PFSK-1 (cell line): ENCODE measurements at regions not wholly inside any gene's neighbourhood (a gene's known extent, or its start where the extent isn't known, plus 50 kb on each side); places are given as distances from the start of the nearest gene placed in this dataset.

ENCODE experiments used
- FOXP2 ChIP-seq: optimal IDR thresholded peaks from 2 replicates; pipeline ENCODE3; 2011; ENCODE audit warnings: borderline replicate concordance, control low read depth, inconsistent platforms; ENCODE audit not compliant: insufficient read depth; ENCODE audit errors: extremely low read length, extremely low read depth
- POLR2AphosphoS5 ChIP-seq: IDR thresholded peaks from 2 replicates; pipeline ENCODE4 v1.6.1; 2012; ENCODE audit warnings: low read depth, mild to moderate bottlenecking, control low read depth, low read length, moderate library complexity
- SIN3A ChIP-seq: IDR thresholded peaks from 2 replicates; pipeline ENCODE4 v1.6.1; 2012; ENCODE audit warnings: mild to moderate bottlenecking, low read length, moderate library complexity, borderline replicate concordance; ENCODE audit not compliant: insufficient read depth
- TAF1 ChIP-seq: IDR thresholded peaks from 2 replicates; pipeline ENCODE4 v1.6.1; 2012; ENCODE audit warnings: low read length, control low read depth, borderline replicate concordance; ENCODE audit not compliant: insufficient read depth
- TF ChIP-seq, protein P1 (sequence below), 2 experiments: IDR thresholded peaks; 2 replicates each; pipeline versions ENCODE4 v1.6.1 to v1.8.0; 2011 to 2012; ENCODE audit warnings: low read depth in 2 of 2, low read length in 2 of 2, control low read depth in 1 of 2, inconsistent platforms in 1 of 2, mild to moderate bottlenecking in 1 of 2, moderate library complexity in 1 of 2; ENCODE audit not compliant: insufficient read depth in 1 of 2

DNA sequence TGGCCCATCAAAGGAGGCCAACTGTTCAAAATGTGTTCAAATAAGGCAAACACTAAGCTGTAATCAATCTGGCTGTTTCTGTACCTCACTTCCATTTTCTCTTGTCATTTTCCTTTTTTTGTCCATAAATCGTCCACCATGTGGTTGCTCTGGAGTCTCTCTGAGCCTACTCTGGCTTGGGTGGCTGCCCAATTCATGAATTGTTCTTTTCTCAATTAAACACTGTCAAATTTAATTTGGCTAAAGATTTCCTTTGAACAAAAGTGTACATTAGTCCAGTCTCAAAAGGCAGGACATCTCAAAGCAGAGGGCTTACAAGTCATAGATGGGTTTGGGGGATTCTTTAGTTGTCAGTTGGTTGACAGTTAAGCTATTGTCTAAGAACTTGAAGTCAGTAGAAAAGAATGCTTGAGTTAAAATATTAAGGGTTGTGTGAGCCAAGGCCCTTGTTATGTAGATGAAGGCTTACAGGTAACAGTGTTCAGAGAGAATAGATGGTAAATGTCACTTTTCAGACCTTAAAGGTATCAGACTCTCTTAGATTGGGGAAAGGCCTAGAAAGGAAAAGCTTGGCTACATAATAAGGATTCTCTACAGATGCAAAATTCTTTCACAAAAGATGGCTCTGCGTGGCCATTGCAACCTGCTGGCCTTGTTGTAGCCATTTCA is 831.2 kb upstream of the CDH2 start:
- no peak for TF ChIP-seq TAF1
- no peak for TF ChIP-seq SIN3A
- TF ChIP-seq, protein P1, sequence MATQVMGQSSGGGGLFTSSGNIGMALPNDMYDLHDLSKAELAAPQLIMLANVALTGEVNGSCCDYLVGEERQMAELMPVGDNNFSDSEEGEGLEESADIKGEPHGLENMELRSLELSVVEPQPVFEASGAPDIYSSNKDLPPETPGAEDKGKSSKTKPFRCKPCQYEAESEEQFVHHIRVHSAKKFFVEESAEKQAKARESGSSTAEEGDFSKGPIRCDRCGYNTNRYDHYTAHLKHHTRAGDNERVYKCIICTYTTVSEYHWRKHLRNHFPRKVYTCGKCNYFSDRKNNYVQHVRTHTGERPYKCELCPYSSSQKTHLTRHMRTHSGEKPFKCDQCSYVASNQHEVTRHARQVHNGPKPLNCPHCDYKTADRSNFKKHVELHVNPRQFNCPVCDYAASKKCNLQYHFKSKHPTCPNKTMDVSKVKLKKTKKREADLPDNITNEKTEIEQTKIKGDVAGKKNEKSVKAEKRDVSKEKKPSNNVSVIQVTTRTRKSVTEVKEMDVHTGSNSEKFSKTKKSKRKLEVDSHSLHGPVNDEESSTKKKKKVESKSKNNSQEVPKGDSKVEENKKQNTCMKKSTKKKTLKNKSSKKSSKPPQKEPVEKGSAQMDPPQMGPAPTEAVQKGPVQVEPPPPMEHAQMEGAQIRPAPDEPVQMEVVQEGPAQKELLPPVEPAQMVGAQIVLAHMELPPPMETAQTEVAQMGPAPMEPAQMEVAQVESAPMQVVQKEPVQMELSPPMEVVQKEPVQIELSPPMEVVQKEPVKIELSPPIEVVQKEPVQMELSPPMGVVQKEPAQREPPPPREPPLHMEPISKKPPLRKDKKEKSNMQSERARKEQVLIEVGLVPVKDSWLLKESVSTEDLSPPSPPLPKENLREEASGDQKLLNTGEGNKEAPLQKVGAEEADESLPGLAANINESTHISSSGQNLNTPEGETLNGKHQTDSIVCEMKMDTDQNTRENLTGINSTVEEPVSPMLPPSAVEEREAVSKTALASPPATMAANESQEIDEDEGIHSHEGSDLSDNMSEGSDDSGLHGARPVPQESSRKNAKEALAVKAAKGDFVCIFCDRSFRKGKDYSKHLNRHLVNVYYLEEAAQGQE (IDR thresholded peaks at IDR 0.05; ENCODE audit: insufficient read depth in 1 of 2, low read depth in 2 of 2, low read length in 2 of 2), result no peak
- no peak for TF ChIP-seq POLR2AphosphoS5
- TF ChIP-seq FOXP2, result no peak

DNA sequence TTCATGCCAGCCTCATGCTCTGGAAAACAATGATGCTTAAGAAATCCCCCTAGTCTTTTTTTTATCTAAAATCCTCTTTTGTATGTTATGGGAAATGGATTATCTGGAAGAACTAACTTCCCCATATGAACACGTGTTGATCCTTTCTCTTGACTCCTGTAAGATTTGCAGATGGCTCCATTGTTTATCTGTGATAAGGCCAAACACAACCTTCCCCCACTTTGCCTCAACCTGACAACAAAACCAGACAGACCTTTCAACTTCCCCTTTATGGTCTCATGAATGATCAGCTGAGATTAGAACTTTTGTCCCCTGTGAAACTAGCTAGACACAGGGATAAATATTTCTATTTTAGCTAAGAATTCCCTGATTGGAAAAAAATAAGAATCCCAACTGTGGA is 828.0 kb upstream of the CDH2 start:
- TF ChIP-seq TAF1, result no peak
- TF ChIP-seq POLR2AphosphoS5, result no peak
- TF ChIP-seq, protein P1 (IDR thresholded peaks at IDR 0.05; ENCODE audit: insufficient read depth in 1 of 2, low read depth in 2 of 2, low read length in 2 of 2), result no peak

DNA sequence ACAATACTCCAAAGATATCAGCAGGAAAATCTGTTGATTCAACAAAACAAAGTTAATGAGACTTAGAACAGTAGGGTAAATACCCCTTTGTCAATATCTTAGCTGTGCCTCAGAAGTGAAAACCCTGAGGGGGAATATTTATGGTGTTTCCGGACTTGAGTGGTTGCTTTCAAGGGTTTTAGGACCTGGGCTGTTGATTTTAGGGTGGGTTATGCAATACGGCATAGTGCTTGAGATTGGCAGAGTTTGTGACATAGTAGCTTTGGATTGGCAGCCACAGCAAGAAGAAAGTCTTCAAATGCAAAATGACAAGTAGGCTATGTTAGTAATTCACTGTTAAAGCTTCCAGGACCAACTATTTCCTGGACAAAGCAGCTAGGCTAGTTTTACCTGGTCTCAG is 826.3 kb upstream of the CDH2 start:
- TF ChIP-seq, protein P1 (IDR thresholded peaks at IDR 0.05; ENCODE audit: insufficient read depth in 1 of 2, low read depth in 2 of 2, low read length in 2 of 2), result no peak
- TF ChIP-seq SIN3A (no peak), TAF1 (no peak), FOXP2 (no peak), POLR2AphosphoS5 (no peak)

DNA sequence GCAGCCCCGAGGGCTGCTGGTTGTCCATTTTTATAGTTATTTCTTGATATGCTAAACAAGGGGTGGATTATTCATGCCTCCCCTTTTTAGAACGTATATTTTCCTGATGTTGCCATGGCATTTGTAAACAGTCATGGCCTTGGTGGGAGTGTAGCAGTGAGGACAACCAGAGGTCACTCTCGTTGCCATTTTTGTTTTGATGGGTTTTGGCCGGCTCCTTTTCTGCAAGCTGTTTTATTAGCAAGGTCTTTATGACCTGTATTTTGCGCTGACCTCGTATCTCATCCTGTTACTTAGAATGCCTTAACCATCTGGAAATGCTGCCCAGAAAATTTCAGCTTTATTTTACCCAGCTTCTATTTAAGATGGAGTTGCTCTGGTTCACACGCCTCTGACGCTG is 825.8 kb upstream of the CDH2 start:
- no peak for TF ChIP-seq POLR2AphosphoS5

DNA sequence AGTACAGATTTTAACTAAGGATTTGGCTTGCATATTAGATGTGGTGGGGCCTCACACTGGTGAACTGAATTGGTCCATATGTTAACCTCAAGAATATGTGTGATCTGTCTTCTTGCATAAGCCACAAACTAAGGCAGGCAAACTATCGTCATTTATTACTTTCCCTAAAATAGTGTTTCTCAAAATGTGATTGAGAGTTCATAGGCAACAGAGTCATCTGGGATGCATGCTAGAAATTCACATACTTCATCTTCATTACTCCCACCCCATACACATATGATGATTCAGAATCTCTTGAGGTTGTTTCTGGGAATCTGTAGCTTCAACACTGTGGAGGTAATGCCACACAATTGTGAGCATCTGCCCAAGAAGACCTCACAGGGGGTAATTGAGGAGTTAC is 822.8 kb upstream of the CDH2 start:
- TF ChIP-seq SIN3A, result no peak
- TF ChIP-seq, protein P1 (IDR thresholded peaks at IDR 0.05; ENCODE audit: insufficient read depth in 1 of 2, low read depth in 2 of 2, low read length in 2 of 2), result no peak
- no peak for TF ChIP-seq FOXP2
- TF ChIP-seq TAF1, result no peak
- TF ChIP-seq POLR2AphosphoS5, result no peak
